Frontal cortex (tissue), 3 donors: ENCODE measurements at regions not wholly inside any gene's neighbourhood (a gene's known extent, or its start where the extent isn't known, plus 50 kb on each side); places are given as distances from the start of the nearest gene placed in this dataset.

Experiments
- DNase-seq, 2 donors: peaks; one replicate each; pipeline ENCODE4 v3.0.0; 2012; ENCODE audit warnings: low spot score in 2 of 2
- FAIRE-seq: peaks from 2 replicates; lab custom pipeline; 2012; peaks lifted over from hg19 to GRCh38; lab: Jason Lieb, UNC
- donor health status: control.
- donor health status: control.
- donor health status: control.

GRCh38 chr3:177541541-177541940 lies 344.3 kb upstream of the TBL1XR1 start:
- no peak for FAIRE-seq
- DNase-seq: no peak

GRCh38 chr3:177545964-177546363 lies 348.7 kb upstream of the TBL1XR1 start:
- DNase-seq (no peak), FAIRE-seq (no peak)

GRCh38 chr3:177547711-177548350 lies 350.5 kb upstream of the TBL1XR1 start:
- DNase-seq (no peak), FAIRE-seq (no peak)

GRCh38 chr3:177550667-177551066 lies 353.4 kb upstream of the TBL1XR1 start:
- no peak for FAIRE-seq
- no peak for DNase-seq

GRCh38 chr3:177551431-177551836 lies 354.2 kb upstream of the TBL1XR1 start:
- no peak for FAIRE-seq
- no peak for DNase-seq

GRCh38 chr3:177552051-177552450 lies 354.8 kb upstream of the TBL1XR1 start:
- no peak for FAIRE-seq
- DNase-seq: no peak

DNA sequence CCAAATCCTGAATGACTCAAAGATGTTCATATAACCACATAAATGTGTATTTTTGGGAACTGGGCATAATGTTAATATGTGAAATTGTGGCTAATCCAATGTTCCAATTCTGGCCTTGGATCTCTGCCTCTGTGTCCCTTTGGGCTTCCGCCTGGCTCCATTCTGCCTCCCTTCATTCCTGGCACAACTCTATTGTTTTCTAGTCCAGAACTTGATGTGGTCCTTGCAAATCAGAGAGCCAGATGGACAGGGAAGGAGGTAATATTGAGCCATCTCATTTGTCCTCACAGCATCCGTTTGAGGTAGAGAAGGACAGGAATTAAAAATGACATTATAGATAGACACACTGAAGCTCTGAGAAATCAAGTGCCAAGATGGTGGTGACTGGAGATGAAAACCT lies 355.7 kb upstream of the TBL1XR1 start:
- DNase-seq (no peak), FAIRE-seq (no peak)

GRCh38 chr3:177553579-177553978 lies 356.3 kb upstream of the TBL1XR1 start:
- no peak for FAIRE-seq
- DNase-seq: peak in 1 of 2 donors; percentile 19

DNA sequence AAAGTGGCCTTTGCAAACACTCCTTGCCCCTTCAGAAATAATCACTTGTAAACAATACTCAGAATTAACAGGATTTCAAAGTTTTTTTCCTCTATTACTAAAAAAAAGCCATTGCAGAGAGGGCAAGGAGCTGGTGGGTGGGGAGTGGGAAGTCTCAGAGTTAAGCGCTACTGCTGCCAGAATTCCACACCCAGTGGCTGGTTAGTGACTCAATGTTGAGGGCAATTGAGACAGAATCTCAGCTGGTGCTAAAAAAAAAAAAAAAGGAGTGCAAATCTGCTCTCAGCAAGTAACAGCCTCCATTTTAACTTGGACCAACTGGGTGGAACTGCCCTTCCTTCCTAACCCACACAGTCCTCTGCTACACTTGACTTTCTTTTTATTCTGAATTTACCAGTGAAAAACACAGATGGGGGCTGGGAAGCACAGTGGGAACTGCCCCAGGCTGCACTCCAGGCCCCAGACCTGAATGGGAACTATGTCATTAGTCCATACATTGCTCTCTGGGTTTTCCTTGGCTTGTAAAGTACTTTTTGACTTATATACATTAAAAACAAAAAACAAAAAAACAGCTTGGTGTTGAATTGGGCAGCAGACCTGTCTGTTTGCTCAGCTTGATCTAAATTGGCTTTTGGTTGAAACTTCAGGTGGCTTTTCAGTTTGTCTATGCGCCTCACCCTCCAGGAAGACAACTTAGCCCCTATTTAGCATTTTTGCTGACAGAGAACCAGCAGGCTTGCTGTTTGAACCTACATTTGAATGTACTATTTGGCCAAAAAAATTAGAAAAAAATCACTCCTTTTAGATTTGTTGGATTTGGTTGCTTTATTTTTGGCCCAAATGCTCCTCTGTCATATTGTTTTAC lies 357.8 kb upstream of the TBL1XR1 start:
- FAIRE-seq: no peak
- DNase-seq: no peak

- no peak for DNase-seq
- no peak for FAIRE-seq
Observed at GRCh38 chr3:177557548-177557947, 360.3 kb upstream of the TBL1XR1 start.

GRCh38 chr3:177561365-177561764 lies 364.1 kb upstream of the TBL1XR1 start:
- FAIRE-seq: no peak
- no peak for DNase-seq

GRCh38 chr3:177561769-177562392 lies 364.6 kb upstream of the TBL1XR1 start:
- FAIRE-seq (no peak), DNase-seq (no peak)

GRCh38 chr3:177563243-177563780 lies 366.0 kb upstream of the TBL1XR1 start:
- FAIRE-seq (no peak), DNase-seq (no peak)

- DNase-seq: no peak
- FAIRE-seq: no peak
Observed at GRCh38 chr3:177563792-177564191, 366.5 kb upstream of the TBL1XR1 start.

- DNase-seq: no peak
- FAIRE-seq: no peak
Observed at GRCh38 chr3:177565981-177566380, 368.7 kb upstream of the TBL1XR1 start.

DNA sequence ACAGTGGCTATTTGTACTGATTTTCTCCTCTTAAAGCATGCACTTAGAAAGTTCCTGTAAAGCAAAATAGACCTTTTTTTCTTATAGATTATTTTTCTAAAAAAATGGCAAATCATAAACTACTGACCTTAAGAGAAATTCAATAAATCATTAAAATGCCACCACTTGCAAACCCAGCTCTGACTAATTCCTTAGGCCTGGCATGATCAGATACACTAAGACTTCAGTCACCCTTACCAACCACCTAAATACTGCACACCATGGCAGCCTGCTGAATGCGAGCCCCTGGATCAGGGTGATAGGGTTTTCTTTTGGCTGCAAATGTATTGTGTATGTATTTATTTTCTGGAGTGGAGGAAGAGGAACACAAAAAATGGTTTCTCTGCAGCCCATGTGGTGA lies 370.6 kb upstream of the TBL1XR1 start:
- DNase-seq (no peak), FAIRE-seq (no peak)

- FAIRE-seq: no peak
- no peak for DNase-seq
Observed at GRCh38 chr3:177569193-177569592, 371.9 kb upstream of the TBL1XR1 start.

GRCh38 chr3:177569875-177570657 lies 372.8 kb upstream of the TBL1XR1 start:
- FAIRE-seq (no peak), DNase-seq (no peak)

DNA sequence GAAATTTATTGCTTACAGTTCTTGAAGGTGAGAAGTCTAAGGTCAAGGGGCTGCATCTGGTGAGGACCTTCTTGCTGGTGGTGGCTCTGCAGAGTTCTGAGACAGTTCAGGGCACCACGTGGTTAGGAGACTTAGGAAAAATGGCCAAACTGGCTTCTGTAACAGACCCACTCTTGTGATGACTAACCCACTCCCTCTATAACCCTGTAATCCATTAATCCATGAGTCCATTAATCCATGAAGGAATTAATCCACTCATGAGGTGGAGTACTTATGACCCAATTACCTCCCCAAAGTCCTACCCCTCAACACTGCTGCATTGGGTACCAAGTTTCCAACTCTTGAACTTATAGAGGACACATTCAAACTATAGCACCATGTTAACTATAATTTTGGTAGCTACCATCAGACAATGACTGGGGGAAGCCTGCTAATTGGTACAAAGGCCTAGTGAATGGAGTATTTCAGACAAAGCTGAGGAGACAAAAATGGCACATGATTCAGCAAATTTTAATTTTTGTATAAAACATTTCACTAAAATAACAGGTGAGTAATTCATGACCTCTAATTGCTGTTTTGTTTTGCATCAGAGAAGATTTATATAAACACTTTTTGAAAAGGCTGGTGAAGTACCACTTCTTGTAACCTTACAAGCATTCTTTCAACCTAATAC lies 374.1 kb upstream of the TBL1XR1 start:
- DNase-seq: no peak
- no peak for FAIRE-seq

GRCh38 chr3:177571944-177572315 lies 374.6 kb upstream of the TBL1XR1 start:
- no peak for DNase-seq
- no peak for FAIRE-seq
